ENCODE measurements at regions not wholly inside any gene's neighbourhood (a gene's known extent, or its start where the extent isn't known, plus 50 kb on each side); places are given as distances from the start of the nearest gene placed in this dataset.
"Not testable (repeated sequence)": the region's sequence is repeated elsewhere in the genome, so short reads cannot be mapped to it uniquely, and the experiment has no call there.

DNA sequence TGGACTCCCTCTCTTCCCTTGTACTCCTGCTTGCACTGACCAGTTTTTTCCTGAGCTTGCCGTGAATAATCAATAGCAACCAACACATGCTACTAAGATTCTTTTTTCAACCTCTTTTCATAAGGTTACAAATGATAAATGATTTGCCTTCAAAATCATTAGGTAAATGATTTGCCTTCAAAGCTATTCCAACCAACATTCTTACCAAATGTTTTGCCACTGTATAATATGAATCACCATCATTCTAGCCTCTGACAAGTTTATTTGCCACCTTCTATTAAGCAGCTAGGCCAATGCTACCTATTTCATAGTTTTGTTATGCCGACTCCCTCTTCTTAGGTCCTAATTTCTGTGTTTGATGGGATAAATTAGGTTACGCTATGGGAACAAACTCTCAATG, 385.1 kb downstream of the DTWD2 start:
- DNase-seq, result no peak

DNA sequence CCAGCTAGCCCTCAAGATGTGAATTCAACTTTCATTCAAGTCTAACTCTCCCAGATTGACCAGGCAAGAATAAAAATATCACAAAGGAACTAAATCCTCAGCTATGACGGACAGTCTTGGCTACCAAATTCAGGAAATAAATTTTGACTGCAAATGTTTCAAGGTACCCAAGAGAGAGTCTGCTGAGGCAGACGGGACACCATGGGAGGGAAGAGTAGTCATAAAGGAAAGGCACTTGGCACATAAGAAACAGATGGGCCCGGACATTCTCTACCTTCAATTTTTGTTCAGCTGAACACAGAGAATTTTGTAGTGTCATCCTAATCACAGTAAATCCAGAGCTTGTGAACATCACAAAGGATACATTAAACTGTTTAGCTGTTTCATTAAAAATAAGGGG, 390.0 kb downstream of the DTWD2 start:
- no peak for DNase-seq

- no peak for DNase-seq
Measured at GRCh38 chr5:118597543-118597942, 390.8 kb downstream of the DTWD2 start.

DNA sequence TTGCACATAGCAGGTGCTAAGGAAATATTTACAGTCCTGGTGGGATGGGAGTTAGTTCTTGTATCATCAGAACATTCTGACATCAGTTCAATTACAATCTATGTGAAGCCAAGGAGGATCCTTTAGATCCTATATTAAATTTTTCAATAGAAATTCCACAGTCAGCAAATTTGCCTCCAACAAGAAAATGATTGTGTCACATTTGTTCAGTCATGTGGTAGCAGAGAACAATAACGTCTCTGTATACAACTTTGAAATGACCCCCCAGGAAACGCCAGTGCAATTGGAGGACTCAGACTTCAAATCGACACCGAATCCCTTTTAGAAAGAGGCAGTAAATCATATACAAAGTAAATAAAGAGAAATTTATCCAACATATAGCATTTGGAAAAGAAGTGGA, 392.1 kb downstream of the DTWD2 start:
- no peak for DNase-seq

DNA sequence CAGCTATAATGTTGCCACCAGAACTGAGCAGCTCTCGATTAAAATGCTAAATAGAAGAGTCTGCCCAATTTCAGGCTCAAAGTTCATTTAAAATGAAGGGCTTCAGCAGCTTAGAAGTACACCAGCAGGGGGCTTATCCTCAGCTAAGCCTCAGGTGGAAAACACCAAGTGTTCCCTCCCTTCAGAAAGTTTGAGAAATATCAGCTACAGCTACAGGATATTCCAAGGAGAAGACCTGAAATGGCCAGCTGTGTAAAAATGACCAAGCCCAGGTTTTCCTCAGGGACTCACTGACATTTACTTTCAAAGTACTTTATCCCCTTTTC, 395.4 kb downstream of the DTWD2 start:
- DNase-seq, result no peak

GRCh38 chr5:118592229-118593002, 395.9 kb downstream of the DTWD2 start:
- DNase-seq, result no peak

DNA sequence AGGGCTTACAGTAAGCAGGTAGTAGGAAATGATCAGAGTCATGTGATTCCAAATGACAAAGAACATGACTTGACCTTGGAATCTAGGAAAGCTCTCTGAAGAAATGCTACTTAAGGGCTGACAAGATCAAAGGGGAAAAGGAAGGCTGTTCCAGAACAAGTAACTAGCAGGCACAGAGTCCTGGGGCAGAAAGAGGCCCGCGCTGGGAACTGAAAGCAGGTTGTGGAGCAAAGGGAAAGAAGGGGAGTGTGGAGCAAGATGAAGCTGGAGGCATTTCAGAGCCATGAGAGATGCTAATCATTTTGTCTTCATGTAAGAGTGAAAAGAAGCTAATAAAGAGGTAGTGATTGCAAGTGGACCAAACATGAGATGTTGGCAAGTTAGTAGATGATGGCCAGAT, 397.5 kb downstream of the DTWD2 start:
- no peak for DNase-seq

DNA sequence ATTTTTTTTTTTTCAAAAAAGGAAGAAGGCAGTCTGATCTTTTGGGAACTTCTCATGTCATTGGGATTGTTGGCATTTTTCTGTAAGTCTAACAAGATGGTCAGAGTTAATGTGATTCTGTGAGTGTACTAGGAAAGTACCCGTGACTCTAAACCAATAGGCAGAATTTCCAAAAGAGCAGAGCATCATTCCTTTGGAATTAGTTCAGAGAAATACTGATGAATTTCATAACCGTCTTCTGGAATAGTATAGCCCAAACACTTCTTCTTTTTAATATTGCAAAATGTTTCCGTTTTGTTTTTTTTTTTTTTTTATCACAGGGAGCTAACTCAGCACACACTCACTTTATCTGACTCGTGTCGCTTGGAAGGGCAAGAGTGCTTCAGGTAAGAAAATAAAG, 407.4 kb downstream of the DTWD2 start:
- no peak for DNase-seq

DNA sequence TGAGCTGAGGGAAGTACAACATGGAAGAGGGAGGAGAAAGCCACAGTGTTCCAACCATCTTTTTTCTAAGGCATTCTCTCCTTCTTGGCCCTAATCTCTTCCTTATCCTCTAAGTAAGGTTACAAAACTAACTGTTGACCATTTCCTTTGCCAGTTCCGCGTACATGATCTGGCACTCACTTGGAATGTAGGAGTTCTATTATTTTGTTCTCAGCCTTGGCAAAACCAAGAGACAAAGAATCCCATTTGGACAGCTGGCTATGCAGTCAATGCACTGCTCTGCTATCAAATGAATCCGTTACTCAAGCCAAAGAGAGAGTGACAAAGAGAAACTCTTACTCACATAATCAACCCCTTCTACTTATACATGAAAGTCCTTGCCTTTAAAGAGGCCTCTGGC, 410.3 kb downstream of the DTWD2 start:
- DNase-seq, result no peak

GRCh38 chr5:118577621-118578020, 410.7 kb downstream of the DTWD2 start:
- DNase-seq, result no peak

- DNase-seq, result not testable (repeated sequence)
Measured at GRCh38 chr5:118570276-118570675, 418.1 kb downstream of the DTWD2 start.

- not testable (repeated sequence) for DNase-seq
Measured at GRCh38 chr5:118569596-118569995, 418.8 kb downstream of the DTWD2 start.

GRCh38 chr5:118565335-118565971, 422.9 kb downstream of the DTWD2 start:
- no peak for DNase-seq

DNA sequence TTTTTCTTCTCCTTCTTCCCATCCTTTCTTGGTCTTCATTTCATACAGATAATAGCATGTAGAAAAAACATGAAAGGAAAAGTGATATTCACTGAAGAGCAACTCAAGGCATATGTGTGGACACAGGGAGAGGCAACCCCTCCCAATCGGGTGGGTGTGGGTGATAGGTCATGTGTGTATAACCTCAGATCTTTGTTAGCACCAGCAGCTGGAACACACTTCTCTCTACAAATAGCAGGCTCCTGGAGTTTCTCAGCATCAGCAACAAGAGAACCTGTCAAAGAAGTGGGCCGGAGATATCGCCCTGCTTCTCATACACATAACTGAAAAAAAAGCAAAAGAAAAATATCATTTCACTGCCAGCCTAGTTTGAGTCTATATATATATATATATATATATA, 426.4 kb downstream of the DTWD2 start:
- DNase-seq, result no peak

GRCh38 chr5:118561235-118561634, 427.1 kb downstream of the DTWD2 start:
- no peak for DNase-seq

GRCh38 chr5:118558871-118559270, 429.5 kb downstream of the DTWD2 start:
- no peak for DNase-seq

DNA sequence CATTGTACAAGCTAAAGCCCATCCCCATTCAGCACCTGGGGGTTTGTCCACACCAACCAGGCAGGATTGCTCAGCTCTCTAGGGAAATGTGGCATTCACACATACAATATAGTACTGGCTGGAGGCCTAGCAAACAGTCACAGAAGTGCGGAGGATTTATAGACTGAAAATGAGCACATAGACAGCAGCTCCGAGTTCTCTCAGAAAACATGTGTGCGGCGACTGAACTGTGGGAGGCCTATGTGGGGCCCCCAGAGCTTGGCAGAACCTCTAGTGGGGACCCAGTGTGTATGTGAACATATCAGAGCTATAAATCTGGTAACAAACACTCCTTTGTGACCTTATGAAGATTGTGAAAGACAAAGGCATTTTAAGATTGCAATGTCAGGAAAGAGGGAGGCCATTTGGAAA, 431.1 kb downstream of the DTWD2 start:
- no peak for DNase-seq

GRCh38 chr5:118556792-118557191, 431.6 kb downstream of the DTWD2 start:
- DNase-seq, result no peak

GRCh38 chr5:118555727-118556126, 432.6 kb downstream of the DTWD2 start:
- DNase-seq, result no peak

DNA sequence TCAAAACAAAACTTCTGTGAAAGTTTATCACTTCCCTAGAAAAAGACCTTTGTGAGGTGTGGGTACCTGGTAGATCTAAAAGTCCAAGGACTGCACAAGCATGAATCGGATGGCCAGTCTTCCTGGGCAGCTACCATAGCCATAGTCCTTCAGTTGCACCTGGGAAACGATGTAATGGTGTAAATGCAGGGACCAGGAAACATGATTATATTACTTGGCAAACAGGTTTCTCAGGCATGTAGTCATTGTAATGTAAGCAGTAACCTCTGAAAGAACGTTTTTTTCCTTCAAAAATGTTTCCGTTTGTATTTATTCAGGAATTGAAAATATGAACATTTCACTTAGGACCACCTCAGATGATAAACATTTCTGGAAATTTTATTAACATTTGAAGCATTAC, 433.4 kb downstream of the DTWD2 start:
- DNase-seq, result no peak

- no peak for DNase-seq
Measured at GRCh38 chr5:118554241-118554640, 434.1 kb downstream of the DTWD2 start.

GRCh38 chr5:118553662-118554061, 434.7 kb downstream of the DTWD2 start:
- DNase-seq, result no peak

DNA sequence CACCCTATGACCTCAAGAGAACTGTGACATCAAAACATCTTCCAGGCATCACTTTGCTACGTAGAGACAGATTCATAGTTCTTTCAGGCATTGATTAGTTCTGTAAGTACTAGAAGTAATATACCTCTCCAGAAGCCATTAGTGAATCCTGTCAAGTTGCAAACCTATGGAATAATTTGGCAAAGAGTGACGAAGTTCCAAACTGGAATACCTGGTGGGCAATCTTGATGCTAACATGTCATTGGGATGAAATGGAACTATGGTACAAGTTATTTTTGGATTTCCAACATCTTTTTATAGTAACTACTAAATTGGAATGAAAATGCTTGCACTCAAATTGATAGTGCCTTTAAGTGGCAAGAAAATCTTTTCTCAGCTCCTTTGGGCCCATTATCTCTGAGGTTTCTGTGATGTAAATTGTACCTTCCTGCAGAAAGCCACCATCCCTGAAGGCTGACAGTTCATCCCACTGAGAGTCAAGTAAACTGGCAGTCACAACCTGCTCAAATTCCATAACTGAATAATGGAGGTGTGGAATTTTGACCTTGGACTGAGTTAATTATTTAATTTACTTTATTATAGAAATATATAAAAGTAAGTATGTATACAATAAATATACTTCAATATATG, 435.5 kb downstream of the DTWD2 start:
- DNase-seq, result no peak

DNA sequence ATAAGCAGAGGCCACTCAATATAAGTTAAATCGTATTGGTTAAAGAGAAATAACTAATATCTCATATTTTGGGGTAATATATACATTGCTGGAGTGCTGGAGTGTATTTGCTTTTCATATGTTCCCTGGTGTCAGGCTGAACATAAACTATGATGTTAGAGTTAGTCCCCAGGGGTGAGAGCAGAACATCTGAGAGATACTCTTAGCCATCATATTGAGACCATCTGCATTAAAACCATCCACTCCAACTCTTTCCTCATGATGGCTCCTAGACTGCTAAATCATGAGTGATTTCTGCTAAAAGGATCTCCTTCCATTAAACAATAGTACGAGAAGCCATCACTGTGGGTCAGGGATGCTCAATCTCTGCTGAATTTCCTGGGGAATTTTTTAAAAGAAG, 436.2 kb downstream of the DTWD2 start:
- no peak for DNase-seq

DNA sequence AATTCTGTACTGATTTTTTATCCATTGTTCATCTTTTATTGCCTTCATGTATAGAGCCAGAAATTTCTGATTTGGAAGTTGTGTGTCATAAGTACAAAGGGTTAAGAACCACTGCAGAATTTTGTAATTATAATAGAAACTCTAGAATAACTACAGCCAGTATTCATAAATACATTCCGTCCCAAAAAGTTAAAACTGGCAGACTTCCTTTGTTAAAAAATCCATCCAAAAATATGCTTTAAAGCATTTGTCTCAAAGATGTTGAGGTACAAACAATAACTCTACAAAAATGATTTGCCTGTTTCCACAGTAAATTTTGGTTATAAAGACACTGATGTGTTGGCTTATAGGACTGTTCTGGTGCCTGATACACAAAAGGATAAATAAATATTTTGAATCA, 436.6 kb downstream of the DTWD2 start:
- DNase-seq, result no peak
